B cell (primary cell): ENCODE measurements at regions not wholly inside any gene's neighbourhood (a gene's known extent, or its start where the extent isn't known, plus 50 kb on each side); places are given as distances from the start of the nearest gene placed in this dataset.

Experiments
- CTCF ChIP-seq: fragments of 200-600 bp; IDR thresholded peaks from one replicate; pipeline ENCODE4 v1.8.0; 2022; ENCODE audit warnings: antibody characterized with exemption, mild to moderate bottlenecking
- EZH2 ChIP-seq: IDR thresholded peaks from 2 replicates; pipeline ENCODE4 v1.6.1; 2012; ENCODE audit warnings: borderline replicate concordance, low read depth, mild to moderate bottlenecking, moderate library complexity, low read length; ENCODE audit not compliant: insufficient read depth, poor library complexity, severe bottlenecking

DNA sequence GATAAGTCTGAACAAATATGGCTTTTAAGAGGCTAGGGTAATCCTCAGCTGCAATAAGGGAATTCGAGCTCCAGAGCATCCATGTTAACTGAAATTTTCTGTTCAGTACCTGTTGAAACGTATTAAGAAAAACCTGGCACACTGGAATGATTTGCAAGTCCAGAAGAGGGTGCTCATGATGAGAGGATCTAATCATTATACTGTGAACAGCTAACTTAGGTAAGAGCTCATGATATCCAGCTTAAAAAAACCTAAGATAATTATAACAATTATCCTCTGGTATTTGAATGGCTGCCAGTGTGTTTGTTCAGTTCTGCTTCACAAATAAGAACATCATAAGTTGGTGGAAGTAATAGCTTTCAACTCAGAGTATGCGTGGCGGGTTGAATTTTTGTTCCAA lies 1118.3 kb upstream of the DDX18 start:
- TF ChIP-seq CTCF (no peak), EZH2 (no peak)
